HepG2 (cell line): ENCODE measurements at regions not wholly inside any gene's neighbourhood (a gene's known extent, or its start where the extent isn't known, plus 50 kb on each side); places are given as distances from the start of the nearest gene placed in this dataset.

Experiments
- ATAC-seq: fragments of 200-7000 bp; cut with Tn5 transposase; 3 replicates; pipeline ENCODE4 v1.9.1; 2020; ENCODE audit warnings: mild to moderate bottlenecking, moderate library complexity
- BruUV-seq: library from RNA; stranded (reverse); fragments of 400-500 nt; replicated peaks from 2 replicates; lab custom pipeline; 2021; lab: Mats Ljungman, UMichigan
- CTCF ChIA-PET: fragments of 300-600 bp; formaldehyde crosslinking; extraction: SDS; loops from one replicate; lab custom pipeline; 2021; ENCODE audit warnings: low total read pairs, inconsistent platforms, low intra/inter-chr PET ratio; lab: Yijun Ruan, JAX
- POLR2A ChIA-PET: fragments of 350-600 bp; sonication (Branson Sonifier 250); formaldehyde crosslinking; loops from one replicate; lab custom pipeline; 2020; ENCODE audit warnings: antibody characterized with exemption, inconsistent platforms; lab: Yijun Ruan, JAX
- DNase-seq: peaks from one replicate; pipeline ENCODE4 v3.0.0-alpha.2; 2015; ENCODE audit warnings: low spot score
- FAIRE-seq: peaks from 3 replicates; lab custom pipeline; 2011; peaks lifted over from hg19 to GRCh38; lab: Jason Lieb, UNC
- H2AFZ ChIP-seq: one replicate; pipeline ENCODE4 v1.6.1; 2011; ENCODE audit warnings: low read length, inconsistent platforms
- H3K27ac ChIP-seq: fragments of 300-600 bp; 3 replicates; pipeline ENCODE4 v1.8.0; 2011; ENCODE audit warnings: mixed run types, mild to moderate bottlenecking, mixed read lengths, low read length, inconsistent platforms; ENCODE audit not compliant: insufficient read depth; ENCODE audit errors: extremely low read length
- H3K27me3 ChIP-seq, 2 experiments: fragments of 200-600 bp in 1 of 2; 2 replicates in 1 of 2; 3 replicates in 1 of 2; pipeline versions ENCODE4 v1.6.0 to v1.8.0; 2011; ENCODE audit warnings: low read length in 2 of 2, mild to moderate bottlenecking in 2 of 2, moderate library complexity in 2 of 2, inconsistent platforms in 1 of 2; ENCODE audit not compliant: insufficient read depth in 2 of 2, control insufficient read depth in 1 of 2
- H3K36me3 ChIP-seq, 2 experiments: fragments of 200-600 bp in 1 of 2; replicated peaks in 1 of 2; 2 replicates in 1 of 2; 3 replicates in 1 of 2; pipeline versions ENCODE4 v1.5.1 to v1.8.0; 2011; ENCODE audit warnings: low read length in 2 of 2, inconsistent platforms in 1 of 2; ENCODE audit not compliant: insufficient read depth in 2 of 2, control insufficient read depth in 1 of 2
- H3K4me1 ChIP-seq: 2 replicates; pipeline ENCODE4 v1.5.1; 2012; ENCODE audit warnings: low read length, inconsistent platforms; ENCODE audit not compliant: insufficient read depth
- H3K4me2 ChIP-seq: 2 replicates; pipeline ENCODE4 v1.6.0; 2011; ENCODE audit warnings: low read depth, low read length, inconsistent platforms
- H3K4me3 ChIP-seq, 3 experiments: fragments of 200-600 bp in 1 of 3; sonication (generic), shearing (Covaris generic) in 1 of 3; replicated peaks in 1 of 3; 2 replicates each; pipeline ENCODE4 v1.5.1; 2011 to 2016; ENCODE audit warnings: low read length in 3 of 3, inconsistent platforms in 2 of 3, low read depth in 2 of 3, mild to moderate bottlenecking in 2 of 3, control low read depth in 1 of 3, mixed read lengths in 1 of 3; ENCODE audit not compliant: insufficient read depth in 1 of 3
- H3K79me2 ChIP-seq: one replicate; pipeline ENCODE4 v1.6.1; 2011; ENCODE audit warnings: low read length, inconsistent platforms; ENCODE audit not compliant: insufficient read depth
- H3K9ac ChIP-seq: 2 replicates; pipeline ENCODE4 v1.6.0; 2011; ENCODE audit warnings: mild to moderate bottlenecking, low read depth, low read length, inconsistent platforms; ENCODE audit not compliant: insufficient read depth
- H3K9me3 ChIP-seq: 2 replicates; pipeline ENCODE4 v1.5.1; 2012; ENCODE audit warnings: mild to moderate bottlenecking, low read length
- H4K20me1 ChIP-seq: 2 replicates; pipeline ENCODE4 v1.6.0; 2011; ENCODE audit warnings: inconsistent platforms, mild to moderate bottlenecking, low read length, moderate library complexity; ENCODE audit not compliant: insufficient read depth
- ATF3 ChIP-seq: sonication (generic); formaldehyde crosslinking; IDR thresholded peaks from 2 replicates; pipeline ENCODE4 v1.4.0; 2020; ENCODE audit warnings: missing genetic modification reagents
- BRCA1 ChIP-seq: sonication (generic); formaldehyde crosslinking; IDR thresholded peaks from 2 replicates; pipeline ENCODE4 v1.4.0; 2020; ENCODE audit warnings: missing genetic modification reagents
- NBN ChIP-seq: fragments of 450-650 bp; conservative IDR thresholded peaks from 2 replicates; pipeline ENCODE4 v1.6.1; 2017
- NONO ChIP-seq, 2 experiments: fragments of 450-650 bp in 1 of 2; sonication (generic) in 1 of 2; formaldehyde crosslinking in 1 of 2; IDR thresholded peaks in 1 of 2; conservative IDR thresholded peaks in 1 of 2; 2 replicates each; pipeline versions ENCODE4 v1.6.1 to v1.8.0; 2017 to 2022; ENCODE audit warnings: mild to moderate bottlenecking in 1 of 2, missing genetic modification reagents in 1 of 2, moderate library complexity in 1 of 2
- POLR2G ChIP-seq: fragments of 200-400 bp; formaldehyde crosslinking; IDR thresholded peaks from 2 replicates; pipeline ENCODE4 v1.6.1; 2018; ENCODE audit warnings: mild to moderate bottlenecking, low read depth, low read length, moderate library complexity
- ZNF281 ChIP-seq: sonication (generic); formaldehyde crosslinking; IDR thresholded peaks from 2 replicates; pipeline ENCODE4 v1.4.0; 2020; ENCODE audit warnings: missing genetic modification reagents, borderline replicate concordance
- ZNF510 ChIP-seq: sonication (generic); formaldehyde crosslinking; IDR thresholded peaks from 2 replicates; pipeline ENCODE4 v1.4.0; 2020; ENCODE audit warnings: low read depth, mild to moderate bottlenecking, missing genetic modification reagents
- ZNF816 ChIP-seq: sonication (generic); formaldehyde crosslinking; IDR thresholded peaks from 2 replicates; pipeline ENCODE4 v1.8.0; 2022; ENCODE audit warnings: missing genetic modification reagents, mild to moderate bottlenecking, borderline replicate concordance
- WGBS: methylation state at CpG from one replicate; pipeline ENCODE4 v1.1.6; 2017; ENCODE audit warnings: low lambda C conversion rate; 5-methylcytosine and 5-hydroxymethylcytosine counted together
- in situ Hi-C: cut with HindIII; loops from 2 replicates; pipeline ENCODE4 v1.10.0; 2017; ENCODE audit warnings: low pct_unique_long_range_greater_than_20kb; ENCODE audit not compliant: extremely low pct_ligation_motif_present
- intact Hi-C: fragments of 100-400 bp; cut with micrococcal nuclease; formaldehyde crosslinking; loops from one replicate; pipeline ENCODE4 v1.10.0; 2022; ENCODE audit not compliant: unreplicated experiment
- TF ChIP-seq, protein P1 (sequence below): sonication (generic); formaldehyde crosslinking; IDR thresholded peaks from 2 replicates; pipeline ENCODE4 v1.8.1; 2022; ENCODE audit warnings: low read depth, mild to moderate bottlenecking, missing genetic modification reagents
- TF ChIP-seq, protein P2 (sequence below): sonication (generic); formaldehyde crosslinking; IDR thresholded peaks from 2 replicates; pipeline ENCODE4 v1.5.1; 2020; ENCODE audit warnings: mild to moderate bottlenecking, moderate library complexity, missing genetic modification reagents
- TF ChIP-seq, protein P3 (sequence below): sonication (generic); formaldehyde crosslinking; IDR thresholded peaks from 2 replicates; pipeline ENCODE4 v1.4.0; 2020; ENCODE audit warnings: mild to moderate bottlenecking, missing genetic modification reagents, borderline replicate concordance

DNA sequence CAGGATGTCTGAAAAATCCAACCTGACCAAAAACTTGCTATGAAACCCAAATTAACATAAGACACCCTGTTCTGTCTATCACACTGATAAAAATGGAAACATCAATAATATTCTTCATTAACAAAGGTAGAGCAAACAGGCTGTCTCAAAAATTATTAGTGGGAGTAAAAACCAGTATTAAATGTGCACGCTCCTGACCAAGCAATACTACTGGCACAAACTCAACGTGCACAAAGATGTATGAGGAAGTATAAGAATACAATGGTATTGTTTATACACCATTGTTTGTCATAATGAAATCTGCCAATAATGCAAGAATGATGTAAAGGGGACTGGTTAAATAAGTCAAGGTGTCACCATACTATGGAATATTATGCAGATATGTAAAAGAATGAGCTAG is 288.5 kb downstream of the MN1 start:
- POLR2A ChIA-PET, result no interaction called here
- H4K20me1 ChIP-seq, result no peaks in the 10 kb centered on the region
- H3K79me2 ChIP-seq, result no peaks in the 10 kb centered on the region
- no peak overlapping the region for H3K4me2 ChIP-seq
- in situ Hi-C loops, result no loop called here
- no peak for FAIRE-seq
- intact Hi-C loops, result no loop called here
- no peak for ATAC-seq
- no TSS peak for BruUV-seq
- no peak overlapping the region for H3K4me3 ChIP-seq
- no peaks in the 10 kb centered on the region; a peak in 1 of 5 replicates for H3K27me3 ChIP-seq
- 28% methylated on average over 2 of the region's 2 CpGs for WGBS
- H2AFZ ChIP-seq, result no peak overlapping the region
- no peaks in the 10 kb centered on the region for H3K4me1 ChIP-seq
- H3K9me3 ChIP-seq, result no peaks in the 10 kb centered on the region
- CTCF ChIA-PET, result no interaction called here
- no peak overlapping the region for H3K9ac ChIP-seq
- no peak for DNase-seq
- H3K36me3 ChIP-seq, result no peaks in the 10 kb centered on the region
- no peak overlapping the region for H3K27ac ChIP-seq
- TF ChIP-seq ZNF816 (CRISPR knock-in tag), result no peak
- no peak for TF ChIP-seq BRCA1 (CRISPR knock-in tag)
- TF ChIP-seq, protein P1, sequence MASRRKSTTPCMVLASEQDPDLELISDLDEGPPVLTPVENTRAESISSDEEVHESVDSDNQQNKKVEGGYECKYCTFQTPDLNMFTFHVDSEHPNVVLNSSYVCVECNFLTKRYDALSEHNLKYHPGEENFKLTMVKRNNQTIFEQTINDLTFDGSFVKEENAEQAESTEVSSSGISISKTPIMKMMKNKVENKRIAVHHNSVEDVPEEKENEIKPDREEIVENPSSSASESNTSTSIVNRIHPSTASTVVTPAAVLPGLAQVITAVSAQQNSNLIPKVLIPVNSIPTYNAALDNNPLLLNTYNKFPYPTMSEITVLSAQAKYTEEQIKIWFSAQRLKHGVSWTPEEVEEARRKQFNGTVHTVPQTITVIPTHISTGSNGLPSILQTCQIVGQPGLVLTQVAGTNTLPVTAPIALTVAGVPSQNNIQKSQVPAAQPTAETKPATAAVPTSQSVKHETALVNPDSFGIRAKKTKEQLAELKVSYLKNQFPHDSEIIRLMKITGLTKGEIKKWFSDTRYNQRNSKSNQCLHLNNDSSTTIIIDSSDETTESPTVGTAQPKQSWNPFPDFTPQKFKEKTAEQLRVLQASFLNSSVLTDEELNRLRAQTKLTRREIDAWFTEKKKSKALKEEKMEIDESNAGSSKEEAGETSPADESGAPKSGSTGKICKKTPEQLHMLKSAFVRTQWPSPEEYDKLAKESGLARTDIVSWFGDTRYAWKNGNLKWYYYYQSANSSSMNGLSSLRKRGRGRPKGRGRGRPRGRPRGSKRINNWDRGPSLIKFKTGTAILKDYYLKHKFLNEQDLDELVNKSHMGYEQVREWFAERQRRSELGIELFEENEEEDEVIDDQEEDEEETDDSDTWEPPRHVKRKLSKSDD (CRISPR knock-in tag), result no peak
- TF ChIP-seq NBN, result no peak
- no peak for TF ChIP-seq POLR2G
- no peak for TF ChIP-seq ZNF281 (CRISPR knock-in tag)
- TF ChIP-seq, protein P2, sequence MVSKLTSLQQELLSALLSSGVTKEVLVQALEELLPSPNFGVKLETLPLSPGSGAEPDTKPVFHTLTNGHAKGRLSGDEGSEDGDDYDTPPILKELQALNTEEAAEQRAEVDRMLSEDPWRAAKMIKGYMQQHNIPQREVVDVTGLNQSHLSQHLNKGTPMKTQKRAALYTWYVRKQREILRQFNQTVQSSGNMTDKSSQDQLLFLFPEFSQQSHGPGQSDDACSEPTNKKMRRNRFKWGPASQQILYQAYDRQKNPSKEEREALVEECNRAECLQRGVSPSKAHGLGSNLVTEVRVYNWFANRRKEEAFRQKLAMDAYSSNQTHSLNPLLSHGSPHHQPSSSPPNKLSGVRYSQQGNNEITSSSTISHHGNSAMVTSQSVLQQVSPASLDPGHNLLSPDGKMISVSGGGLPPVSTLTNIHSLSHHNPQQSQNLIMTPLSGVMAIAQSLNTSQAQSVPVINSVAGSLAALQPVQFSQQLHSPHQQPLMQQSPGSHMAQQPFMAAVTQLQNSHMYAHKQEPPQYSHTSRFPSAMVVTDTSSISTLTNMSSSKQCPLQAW, result no peak
- no peak for TF ChIP-seq NONO (IDR thresholded peaks at IDR 0.05)
- TF ChIP-seq NONO (CRISPR knock-in tag; conservative IDR thresholded peaks at IDR 0.05), result no peak
- TF ChIP-seq, protein P3, sequence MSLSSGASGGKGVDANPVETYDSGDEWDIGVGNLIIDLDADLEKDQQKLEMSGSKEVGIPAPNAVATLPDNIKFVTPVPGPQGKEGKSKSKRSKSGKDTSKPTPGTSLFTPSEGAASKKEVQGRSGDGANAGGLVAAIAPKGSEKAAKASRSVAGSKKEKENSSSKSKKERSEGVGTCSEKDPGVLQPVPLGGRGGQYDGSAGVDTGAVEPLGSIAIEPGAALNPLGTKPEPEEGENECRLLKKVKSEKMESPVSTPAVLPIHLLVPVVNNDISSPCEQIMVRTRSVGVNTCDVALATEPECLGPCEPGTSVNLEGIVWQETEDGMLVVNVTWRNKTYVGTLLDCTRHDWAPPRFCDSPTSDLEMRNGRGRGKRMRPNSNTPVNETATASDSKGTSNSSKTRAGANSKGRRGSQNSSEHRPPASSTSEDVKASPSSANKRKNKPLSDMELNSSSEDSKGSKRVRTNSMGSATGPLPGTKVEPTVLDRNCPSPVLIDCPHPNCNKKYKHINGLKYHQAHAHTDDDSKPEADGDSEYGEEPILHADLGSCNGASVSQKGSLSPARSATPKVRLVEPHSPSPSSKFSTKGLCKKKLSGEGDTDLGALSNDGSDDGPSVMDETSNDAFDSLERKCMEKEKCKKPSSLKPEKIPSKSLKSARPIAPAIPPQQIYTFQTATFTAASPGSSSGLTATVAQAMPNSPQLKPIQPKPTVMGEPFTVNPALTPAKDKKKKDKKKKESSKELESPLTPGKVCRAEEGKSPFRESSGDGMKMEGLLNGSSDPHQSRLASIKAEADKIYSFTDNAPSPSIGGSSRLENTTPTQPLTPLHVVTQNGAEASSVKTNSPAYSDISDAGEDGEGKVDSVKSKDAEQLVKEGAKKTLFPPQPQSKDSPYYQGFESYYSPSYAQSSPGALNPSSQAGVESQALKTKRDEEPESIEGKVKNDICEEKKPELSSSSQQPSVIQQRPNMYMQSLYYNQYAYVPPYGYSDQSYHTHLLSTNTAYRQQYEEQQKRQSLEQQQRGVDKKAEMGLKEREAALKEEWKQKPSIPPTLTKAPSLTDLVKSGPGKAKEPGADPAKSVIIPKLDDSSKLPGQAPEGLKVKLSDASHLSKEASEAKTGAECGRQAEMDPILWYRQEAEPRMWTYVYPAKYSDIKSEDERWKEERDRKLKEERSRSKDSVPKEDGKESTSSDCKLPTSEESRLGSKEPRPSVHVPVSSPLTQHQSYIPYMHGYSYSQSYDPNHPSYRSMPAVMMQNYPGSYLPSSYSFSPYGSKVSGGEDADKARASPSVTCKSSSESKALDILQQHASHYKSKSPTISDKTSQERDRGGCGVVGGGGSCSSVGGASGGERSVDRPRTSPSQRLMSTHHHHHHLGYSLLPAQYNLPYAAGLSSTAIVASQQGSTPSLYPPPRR (CRISPR knock-in tag), result no peak
- TF ChIP-seq ATF3, result no peak
- no peak for TF ChIP-seq ZNF510
